Motor neuron (in vitro differentiated cells): ENCODE measurements at regions not wholly inside any gene's neighbourhood (a gene's known extent, or its start where the extent isn't known, plus 50 kb on each side); places are given as distances from the start of the nearest gene placed in this dataset.

Experiments used
- ATAC-seq, 8 experiments: fragments of 200-7000 bp; cut with Tn5 transposase; replicated peaks in 6 of 8; 2 replicates each; pipeline ENCODE4 v1.8.0; 2021; ENCODE audit warnings: mild to moderate bottlenecking in 8 of 8, moderate library complexity in 8 of 8
- H3K27ac ChIP-seq, 2 donors: fragments of 250-450 bp; sonication (Bioruptor Pico); 2 replicates each; pipeline ENCODE4 v1.9.0; 2021; ENCODE audit warnings: antibody characterized with exemption in 2 of 2, mild to moderate bottlenecking in 2 of 2, moderate library complexity in 1 of 2
- H3K4me1 ChIP-seq, 2 donors: fragments of 250-450 bp; sonication (Bioruptor Pico); replicated peaks in 1 of 2; 2 replicates each; pipeline ENCODE4 v1.6.1; 2021; ENCODE audit warnings: antibody characterized with exemption in 2 of 2, mild to moderate bottlenecking in 2 of 2, moderate library complexity in 1 of 2
- H3K4me3 ChIP-seq, 5 donors: fragments of 250-450 bp; sonication (Bioruptor Pico); 2 replicates each; pipeline ENCODE4 v1.9.0; 2021; ENCODE audit warnings: antibody characterized with exemption in 5 of 5, mild to moderate bottlenecking in 5 of 5, moderate library complexity in 4 of 5
- WGBS, 10 experiments: fragments of 450-650 bp; shearing (Covaris generic); methylation state at CpG; one replicate each; pipeline ENCODE4 v1.0.0; 2022; 5-methylcytosine and 5-hydroxymethylcytosine counted together
- in situ Hi-C, 9 experiments: fragments of 400-800 bp; cut with MboI; loops; one replicate each; pipeline ENCODE4 v1.15.0; 2021; ENCODE audit warnings: low sequenced_read_pairs in 9 of 9, low pct_unique_long_range_greater_than_20kb in 2 of 9; ENCODE audit not compliant: unreplicated experiment in 9 of 9

DNA sequence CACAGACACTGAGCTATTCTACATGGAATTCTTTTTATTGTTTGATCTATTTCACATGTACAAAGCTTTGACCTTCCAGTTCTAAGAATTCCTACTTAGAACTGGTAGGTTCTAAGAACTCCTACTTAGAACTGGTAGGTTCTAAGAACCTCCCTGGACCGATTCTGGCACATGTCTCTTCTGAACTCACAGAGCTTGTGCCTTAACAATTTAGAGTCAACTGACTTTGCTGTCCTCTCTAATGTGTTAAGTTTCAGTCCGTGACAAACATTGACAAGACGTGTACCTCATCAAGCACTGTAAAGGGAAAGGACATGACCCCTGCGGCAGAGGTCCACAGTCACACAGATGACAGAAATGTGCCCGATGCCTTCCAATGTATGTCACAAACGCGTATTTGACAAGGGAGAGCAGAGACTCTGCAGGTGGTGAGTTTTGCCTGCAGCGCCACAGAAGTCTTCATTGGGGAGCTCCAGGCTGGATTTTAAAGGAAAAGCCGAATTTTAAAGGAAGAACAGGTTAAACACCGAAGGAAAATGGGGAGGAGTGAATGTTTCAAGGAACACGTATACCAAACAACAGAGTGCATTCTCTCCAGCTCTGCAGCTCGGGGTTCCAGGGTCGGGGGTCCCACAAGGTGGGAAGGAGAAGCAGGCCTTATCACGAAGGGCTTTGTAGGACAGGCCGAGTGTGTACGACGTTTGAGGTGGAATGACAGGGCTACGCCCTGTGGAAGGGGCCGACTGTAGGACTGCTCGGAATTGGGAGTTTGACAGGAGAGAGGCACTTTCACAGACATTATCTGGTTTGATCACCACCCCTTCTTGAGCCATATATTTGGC lies 161.1 kb upstream of the KLF14 start:
- no peak overlapping the region for H3K4me3 ChIP-seq
- in situ Hi-C loops, result loop anchor here in 2 of 9 experiments (25.0 kb wide), 1 partner anchor 142 kb away; no protein-coding TSS in a partner anchor
- WGBS, 10 experiments, result 51 to 88% (median 68%) methylated on average over 2 to 20 of the region's 20 CpGs; no CpG with 5 or more reads in 3 of the 10 experiments
- peaks cover 0 to 4% of the 10 kb centered on the region in 2 donors for H3K4me1 ChIP-seq
- ATAC-seq, result no peak
- H3K27ac ChIP-seq, result no peak overlapping the region

DNA sequence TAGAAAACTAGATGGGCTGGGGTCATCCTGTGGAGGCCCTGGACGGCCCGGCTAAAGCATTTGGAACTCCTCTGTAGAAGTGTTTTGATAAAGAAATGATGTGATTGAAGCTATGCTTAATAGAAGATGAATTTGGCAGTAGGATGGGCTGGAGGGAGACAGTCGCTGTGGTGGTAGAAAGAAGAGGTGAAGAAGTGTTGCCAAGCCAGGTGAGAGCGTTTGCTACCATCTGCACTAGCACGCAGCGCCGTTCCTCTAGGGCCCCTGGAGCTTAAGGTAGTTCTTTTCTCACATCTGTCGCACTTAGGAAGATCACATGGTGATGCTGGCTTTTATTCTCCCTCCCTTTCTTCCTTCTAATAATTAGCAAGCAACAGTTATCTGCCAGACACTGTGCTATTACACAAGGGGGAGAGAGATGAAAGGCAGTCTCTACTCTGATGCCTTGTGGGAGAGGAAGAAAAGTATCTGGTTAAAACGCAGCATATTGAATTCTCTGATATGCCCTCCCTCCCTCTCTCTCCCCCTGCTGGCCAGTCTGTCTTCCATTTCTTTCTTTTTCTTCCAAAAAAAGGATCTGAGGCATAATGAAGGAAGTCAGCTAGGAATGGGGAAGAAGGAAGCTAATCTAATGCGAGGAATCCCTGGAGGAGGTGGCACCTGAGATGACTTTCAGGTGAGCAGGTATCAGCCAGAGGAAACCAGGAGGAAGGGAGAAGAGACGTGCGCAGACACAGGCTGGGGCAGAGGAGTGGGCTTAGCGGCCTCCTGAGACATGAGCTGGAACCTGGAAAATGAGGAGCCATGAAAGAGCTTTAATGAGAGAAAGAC lies 162.3 kb upstream of the KLF14 start:
- WGBS, 10 experiments, result 59 to 100% (median 72%) methylated on average over 2 to 11 of the region's 13 CpGs; no CpG with 5 or more reads in 1 of the 10 experiments
- no peak overlapping the region for H3K27ac ChIP-seq
- ATAC-seq, result no peak
- H3K4me1 ChIP-seq, result peaks cover 0 to 4% of the 10 kb centered on the region in 2 donors
- no peak overlapping the region for H3K4me3 ChIP-seq
- in situ Hi-C loops, result loop anchor here in 2 of 9 experiments (25.0 kb wide), 1 partner anchor 141 kb away; no protein-coding TSS in a partner anchor

DNA sequence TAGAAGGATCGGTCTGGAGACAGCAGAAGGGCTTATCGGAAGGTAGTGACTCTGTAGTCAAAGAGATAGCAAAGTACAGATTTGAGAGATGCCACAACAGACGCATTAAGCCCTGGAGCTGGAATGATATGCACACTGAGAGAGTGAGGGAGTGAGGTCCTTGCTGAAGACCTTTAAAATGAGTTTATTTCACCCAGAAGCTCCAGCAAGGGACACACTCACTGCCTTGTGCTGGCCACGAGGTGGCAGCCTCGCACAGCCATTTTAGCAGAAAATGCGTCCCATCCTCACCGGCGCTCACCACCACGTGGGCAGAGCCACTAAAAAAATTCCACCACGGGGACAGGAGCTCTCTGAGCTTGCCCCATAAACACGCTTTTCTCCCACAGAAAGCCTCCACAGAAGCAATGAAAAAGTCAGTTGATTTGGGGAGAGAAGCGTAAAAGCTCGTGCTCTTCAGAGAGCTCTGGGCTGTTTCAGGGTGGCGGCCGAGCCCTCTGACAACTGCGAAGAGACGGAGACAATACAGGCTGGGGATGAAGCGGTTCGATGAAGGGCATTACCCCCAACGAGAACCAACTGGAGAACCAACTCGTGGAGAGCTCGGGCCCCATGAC lies 163.0 kb upstream of the KLF14 start:
- H3K4me3 ChIP-seq, result no peak overlapping the region
- H3K4me1 ChIP-seq, result peaks cover 0 to 4% of the 10 kb centered on the region in 2 donors
- WGBS, 10 experiments, result 10 to 100% (median 56%) methylated on average over 1 to 16 of the region's 22 CpGs; no CpG with 5 or more reads in 1 of the 10 experiments
- in situ Hi-C loops, result loop anchor here in 2 of 9 experiments (25.0 kb wide), 1 partner anchor 140 kb away; no protein-coding TSS in a partner anchor
- peak; percentile 30 to 90 (median 81) for ATAC-seq
- no peak overlapping the region for H3K27ac ChIP-seq

DNA sequence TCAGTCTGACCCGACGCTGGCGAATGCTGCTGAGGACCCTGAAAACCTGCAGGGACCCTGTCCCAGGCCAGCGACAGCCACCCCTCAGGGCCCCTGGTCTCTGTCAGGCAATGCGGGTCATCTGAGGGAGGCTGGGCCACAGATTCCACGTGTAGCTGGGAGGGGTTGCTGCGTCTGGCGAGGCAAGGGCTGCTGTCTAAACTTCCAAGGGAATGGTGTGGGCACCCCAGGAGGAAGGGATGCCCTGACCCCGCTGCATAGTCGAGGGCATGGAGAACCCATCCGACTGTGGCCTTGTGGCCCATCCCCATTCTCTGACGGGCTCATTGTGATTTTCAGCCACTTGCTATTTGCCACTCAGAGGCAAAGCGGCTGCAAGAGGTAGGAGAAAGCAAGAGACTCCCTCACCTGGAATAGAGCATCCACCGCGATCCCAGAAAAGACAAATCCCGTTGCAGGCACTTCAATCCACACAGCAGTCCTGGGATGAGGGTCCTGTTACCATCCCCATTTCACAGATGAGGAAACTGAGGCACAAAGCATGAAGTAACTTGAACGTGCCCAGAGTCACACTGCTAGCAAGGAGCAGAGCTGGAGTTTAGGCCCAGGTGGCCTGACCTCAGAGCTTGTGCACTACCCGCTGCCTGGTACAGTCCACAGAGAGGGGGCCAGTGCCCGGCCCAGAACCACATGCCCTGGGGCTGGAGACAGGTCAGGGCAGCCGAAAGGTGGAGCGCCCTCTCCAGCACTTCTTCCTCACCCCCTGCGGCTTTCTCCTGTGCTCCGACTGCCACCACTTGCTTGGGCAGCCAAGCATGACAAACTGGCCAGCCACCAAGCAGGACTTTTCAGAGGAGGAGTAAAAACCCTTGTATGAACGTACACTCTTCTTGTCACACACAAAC lies 163.8 kb upstream of the KLF14 start:
- peak in 4 of 8 experiments; percentile 8 to 19 (median 10) for ATAC-seq
- WGBS, 10 experiments, result 58 to 100% (median 92%) methylated on average over 1 to 14 of the region's 24 CpGs; no CpG with 5 or more reads in 2 of the 10 experiments
- Histone ChIP-seq H3K27ac (no peak overlapping the region), H3K4me1 (peaks cover 0 to 4% of the 10 kb centered on the region in 2 donors), H3K4me3 (no peak overlapping the region)
- in situ Hi-C loops, result loop anchor here in 2 of 9 experiments (25.0 kb wide), 1 partner anchor 140 kb away; no protein-coding TSS in a partner anchor

DNA sequence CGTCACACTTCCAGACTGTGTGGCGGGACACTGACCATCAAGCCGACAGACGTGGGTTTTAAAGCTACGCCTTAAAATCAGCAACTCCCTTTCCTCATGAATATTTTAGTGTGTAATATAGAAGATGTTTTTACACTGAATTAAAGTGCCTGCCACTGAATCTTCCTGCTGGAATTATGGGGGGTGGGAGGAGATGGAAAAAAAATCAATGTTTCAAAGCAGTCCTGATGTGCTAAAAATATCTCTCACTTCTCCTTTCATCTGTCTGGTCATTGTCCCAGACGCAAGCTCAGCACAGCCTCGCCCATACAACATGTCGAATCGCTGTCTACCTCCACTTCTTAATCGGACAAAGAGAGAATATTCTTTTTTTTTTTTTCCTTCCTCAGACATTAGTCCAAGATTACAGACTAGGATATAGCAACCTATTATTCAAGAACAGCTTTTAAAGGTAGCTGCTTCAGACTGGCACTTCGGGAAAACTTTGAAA lies 165.1 kb upstream of the KLF14 start:
- in situ Hi-C loops, result loop anchor here in 2 of 9 experiments (25.0 kb wide), 1 partner anchor 138 kb away; no protein-coding TSS in a partner anchor
- peaks cover 0 to 4% of the 10 kb centered on the region in 2 donors for H3K4me1 ChIP-seq
- 79 to 100% (median 92%) methylated on average over 1 to 11 of the region's 11 CpGs for WGBS, 10 experiments

DNA sequence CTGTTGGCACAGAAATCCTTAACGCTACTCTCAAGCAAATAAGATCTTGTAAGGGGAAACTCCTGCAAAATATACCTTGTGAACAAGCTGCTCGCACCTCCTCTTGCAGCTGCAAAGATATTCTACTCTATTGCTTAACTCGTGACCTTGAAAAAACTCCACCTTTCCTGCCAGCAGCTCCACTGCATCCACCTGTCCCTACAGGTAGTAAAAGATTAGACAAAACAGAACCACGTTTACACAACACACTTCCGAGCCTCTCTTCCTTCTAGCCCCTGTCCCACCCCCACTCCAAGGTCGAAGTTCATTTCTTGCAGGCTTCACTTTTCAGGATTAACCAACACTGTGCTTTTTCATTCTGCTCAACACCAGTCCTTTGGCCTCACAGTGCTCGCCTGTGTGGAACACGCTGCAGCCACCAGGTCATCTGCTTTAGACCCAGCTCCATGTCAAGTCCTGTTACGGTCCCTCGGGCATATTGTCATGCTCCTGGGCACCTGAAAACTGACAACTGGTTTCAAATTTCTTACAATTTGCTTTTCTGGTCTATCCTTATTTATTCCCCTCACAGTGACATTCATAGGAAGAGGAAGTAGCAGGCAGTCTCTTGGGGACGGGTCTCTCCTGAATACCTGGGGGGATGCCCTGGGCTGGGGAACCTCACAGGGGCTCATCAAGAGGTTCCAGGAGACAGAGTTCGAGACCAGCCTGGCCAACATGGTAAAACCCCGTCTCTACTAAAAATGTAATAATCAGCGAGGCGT lies 165.8 kb upstream of the KLF14 start:
- Histone ChIP-seq H3K4me1 (peaks cover 0 to 4% of the 10 kb centered on the region in 2 donors), H3K27ac (no peak overlapping the region), H3K4me3 (no peak overlapping the region)
- in situ Hi-C loops, result loop anchor here in 2 of 9 experiments (25.0 kb wide), 1 partner anchor 137 kb away; no protein-coding TSS in a partner anchor
- 74 to 100% (median 92%) methylated on average over 1 to 14 of the region's 15 CpGs; no CpG with 5 or more reads in 1 of the 10 experiments for WGBS, 10 experiments
- ATAC-seq, result no peak

More for the DNA sequence above, 165.1 kb upstream of the KLF14 start:
- Histone ChIP-seq H3K27ac (no peak overlapping the region), H3K4me3 (no peak overlapping the region)
- no peak for ATAC-seq

DNA sequence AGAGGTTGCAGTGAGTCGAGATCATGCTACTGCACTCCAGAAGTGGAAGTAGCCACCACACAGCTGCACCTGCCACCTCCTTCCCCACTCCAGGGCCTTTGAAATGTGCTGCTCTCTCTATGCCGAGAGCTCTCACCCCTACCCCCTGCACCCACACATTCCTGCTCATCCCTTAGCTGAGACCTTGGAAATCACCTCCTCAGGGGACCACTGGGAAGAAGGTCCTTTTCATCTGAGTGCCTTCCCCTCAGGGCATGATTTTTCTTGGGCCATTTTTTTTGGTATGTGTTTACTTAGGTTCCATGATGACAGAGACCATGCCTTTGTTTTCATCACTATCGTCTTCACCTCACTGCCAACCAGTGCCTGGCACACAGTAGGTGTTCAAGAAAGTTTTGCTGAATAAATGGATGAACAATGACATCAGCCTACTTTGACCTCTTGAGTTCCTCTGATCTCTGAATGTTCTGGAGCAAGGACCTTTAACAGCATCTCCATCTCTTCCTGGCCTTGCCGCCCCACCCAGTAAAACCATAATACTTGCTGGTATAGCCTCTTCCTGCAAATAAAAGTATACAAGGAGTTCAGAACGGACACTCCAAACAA lies 166.6 kb upstream of the KLF14 start:
- in situ Hi-C loops, result no loop called here
- 50 to 100% (median 67%) methylated on average over 1 to 4 of the region's 5 CpGs; no CpG with 5 or more reads in 2 of the 10 experiments for WGBS, 10 experiments
- H3K27ac ChIP-seq, result no peak overlapping the region
- H3K4me3 ChIP-seq, result no peak overlapping the region
- H3K4me1 ChIP-seq, result no peaks in the 10 kb centered on the region
- ATAC-seq, result no peak

DNA sequence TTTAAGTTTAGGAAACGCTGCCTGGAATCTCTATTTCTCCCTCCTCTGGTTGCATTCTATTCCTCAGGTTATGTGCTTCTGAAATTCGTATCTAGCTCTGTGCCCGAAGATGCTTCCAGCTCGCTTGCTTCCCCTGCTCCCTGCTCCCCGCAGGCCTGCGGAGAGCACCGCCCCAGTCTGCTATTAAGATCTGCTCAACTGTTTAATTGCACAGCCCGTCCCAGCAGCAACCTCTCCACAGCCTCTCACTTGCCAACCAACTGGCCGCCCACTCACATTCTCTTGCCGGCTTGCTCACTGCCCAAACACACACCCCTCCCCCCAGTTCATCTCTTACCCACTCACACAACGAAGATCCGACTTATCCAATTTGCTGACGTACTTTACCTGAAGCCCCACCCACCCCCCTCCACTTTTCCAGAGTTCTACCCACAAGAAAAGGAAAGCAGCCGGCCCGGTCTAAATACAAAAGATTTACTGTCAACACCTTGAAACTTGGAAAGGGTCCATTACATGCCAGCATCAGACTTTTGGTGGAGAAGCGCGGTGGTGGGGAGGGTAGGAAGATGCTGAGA lies 167.3 kb upstream of the KLF14 start:
- WGBS, 10 experiments, result 1 to 80% (median 41%) methylated on average over 1 to 13 of the region's 17 CpGs; no CpG with 5 or more reads in 2 of the 10 experiments
- in situ Hi-C loops, result no loop called here
- no peak overlapping the region for H3K4me3 ChIP-seq
- no peak overlapping the region for H3K27ac ChIP-seq
- H3K4me1 ChIP-seq, result no peaks in the 10 kb centered on the region
- ATAC-seq, result peak in 7 of 8 experiments; percentile 2 to 63 (median 44)

DNA sequence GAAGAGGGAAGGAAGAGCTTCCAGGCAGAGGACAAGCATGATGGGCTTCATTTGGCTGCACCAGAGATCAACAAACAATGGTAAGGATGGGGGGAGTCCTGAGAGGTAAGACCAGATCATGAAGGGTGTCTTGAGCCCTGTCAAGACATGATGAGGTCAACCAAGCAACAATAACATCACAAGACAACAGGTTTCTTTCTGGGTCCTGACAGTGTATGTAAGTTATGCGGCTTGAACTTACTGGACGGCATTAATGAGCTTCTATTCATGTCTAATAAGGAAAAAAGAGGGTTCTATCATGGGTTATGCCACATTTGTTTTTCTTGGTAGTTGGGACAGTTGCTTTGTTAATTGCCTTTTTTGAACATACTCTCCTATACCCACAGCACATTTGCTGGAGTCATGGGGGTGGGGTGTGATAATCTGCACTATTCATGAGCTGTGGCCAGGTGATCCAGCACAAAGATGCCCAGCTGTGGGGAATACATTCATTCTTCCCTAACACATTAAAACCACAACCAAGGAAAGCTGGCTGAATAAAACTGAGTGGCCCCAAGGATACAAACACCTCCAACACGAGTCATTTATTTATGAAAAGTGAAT lies 168.8 kb upstream of the KLF14 start:
- no peak overlapping the region for H3K27ac ChIP-seq
- H3K4me3 ChIP-seq, result no peak overlapping the region
- in situ Hi-C loops, result no loop called here
- peak in 1 of 8 experiments; percentile 4 for ATAC-seq
- WGBS, 10 experiments, result 47 to 93% (median 82%) methylated on average over 1 to 3 of the region's 3 CpGs; no CpG with 5 or more reads in 3 of the 10 experiments
- no peaks in the 10 kb centered on the region for H3K4me1 ChIP-seq

DNA sequence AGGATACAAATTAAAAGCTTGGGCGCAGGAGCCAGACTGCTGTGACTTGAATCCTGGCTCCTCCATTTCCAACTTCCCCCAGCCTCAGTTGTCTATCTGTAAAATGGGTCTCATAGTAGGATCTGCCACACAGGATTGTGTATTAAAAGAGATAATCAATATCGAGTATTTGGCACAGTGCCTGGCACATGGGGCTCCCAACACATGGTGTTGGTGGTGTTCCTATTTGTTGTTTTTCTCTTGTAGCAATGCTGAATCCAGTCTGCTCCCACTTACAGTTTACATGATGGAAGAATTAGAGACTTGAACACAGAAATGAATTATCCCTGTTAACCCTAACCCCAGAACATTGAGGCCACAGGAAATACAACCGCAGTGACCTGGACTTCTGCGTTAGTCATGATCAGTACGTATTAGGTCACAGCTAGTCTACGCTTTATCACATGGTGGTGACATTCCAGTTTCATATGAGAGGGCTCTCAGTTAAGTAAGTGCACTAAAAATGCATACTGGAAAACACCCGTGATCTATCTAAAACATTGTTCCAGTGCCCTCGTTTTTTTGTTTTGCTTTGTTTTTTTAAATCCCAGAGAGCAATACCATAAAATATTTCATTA lies 169.5 kb upstream of the KLF14 start:
- in situ Hi-C loops, result no loop called here
- ATAC-seq, result peak in 4 of 8 experiments; percentile 42 to 68 (median 49)
- H3K4me3 ChIP-seq, result no peak overlapping the region
- 0 to 91% (median 66%) methylated on average over 2 to 8 of the region's 8 CpGs for WGBS, 10 experiments
- H3K27ac ChIP-seq, result no peak overlapping the region
- no peaks in the 10 kb centered on the region for H3K4me1 ChIP-seq
